Stimulated activated CD4-positive, alpha-beta T cell treated with anti-CD3 and anti-CD28 coated beads, Interleukin-2, amount 100 ng/mL, for 24 hours (primary cell): ENCODE measurements at regions not wholly inside any gene's neighbourhood (a gene's known extent, or its start where the extent isn't known, plus 50 kb on each side); places are given as distances from the start of the nearest gene placed in this dataset.
"Not testable (repeated sequence)": the region's sequence is repeated elsewhere in the genome, so short reads cannot be mapped to it uniquely, and the experiment has no call there.

Experiments used
- DNase-seq, 2 donors: peaks; one replicate each; pipeline ENCODE4 v3.0.0-alpha.2; 2020

- no peak for DNase-seq
Measured at GRCh38 chr2:147041121-147041494, 803.7 kb upstream of the ACVR2A start.

- no peak for DNase-seq
Measured at GRCh38 chr2:147040298-147041120, 804.3 kb upstream of the ACVR2A start.

DNA sequence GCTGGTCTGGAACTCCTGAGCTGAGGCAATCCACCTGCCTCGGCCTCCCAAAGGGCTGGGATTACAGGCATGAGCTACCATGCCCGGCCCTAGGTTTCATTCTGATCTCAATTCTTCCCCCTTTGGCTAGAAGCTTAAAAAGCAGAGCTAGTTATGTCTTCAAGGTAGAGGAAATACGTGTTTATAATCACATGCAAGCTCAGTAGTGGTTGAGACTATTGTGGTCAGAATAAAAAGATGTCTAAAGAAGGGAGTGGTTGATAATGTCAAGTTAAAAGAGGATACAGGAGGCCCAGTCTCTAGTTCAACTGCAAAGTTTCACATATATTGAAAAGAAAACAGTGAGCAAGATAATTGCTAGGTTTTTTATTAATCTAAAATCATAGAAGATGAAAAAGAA is 807.8 kb upstream of the ACVR2A start:
- DNase-seq: no peak

- DNase-seq: no peak
Measured at GRCh38 chr2:147033044-147033443, 811.8 kb upstream of the ACVR2A start.

DNA sequence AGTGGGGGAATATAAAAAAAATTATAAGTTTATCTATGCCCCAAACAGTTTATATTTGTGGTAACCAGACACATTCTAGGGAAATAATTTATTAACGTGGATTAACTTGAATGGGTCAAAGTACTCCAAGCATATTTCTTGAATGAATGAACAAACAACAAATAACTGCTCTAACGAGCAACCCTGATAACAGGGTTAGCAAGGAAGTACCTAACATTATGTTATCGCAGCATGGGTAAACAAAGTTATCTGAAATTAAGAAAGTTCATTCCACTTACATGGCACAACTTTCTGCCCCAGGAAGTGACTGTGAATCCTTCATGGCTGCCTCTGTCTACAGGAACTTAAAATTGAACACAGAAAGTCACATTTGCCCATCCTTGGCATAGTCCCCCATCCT is 812.9 kb upstream of the ACVR2A start:
- no peak for DNase-seq

DNA sequence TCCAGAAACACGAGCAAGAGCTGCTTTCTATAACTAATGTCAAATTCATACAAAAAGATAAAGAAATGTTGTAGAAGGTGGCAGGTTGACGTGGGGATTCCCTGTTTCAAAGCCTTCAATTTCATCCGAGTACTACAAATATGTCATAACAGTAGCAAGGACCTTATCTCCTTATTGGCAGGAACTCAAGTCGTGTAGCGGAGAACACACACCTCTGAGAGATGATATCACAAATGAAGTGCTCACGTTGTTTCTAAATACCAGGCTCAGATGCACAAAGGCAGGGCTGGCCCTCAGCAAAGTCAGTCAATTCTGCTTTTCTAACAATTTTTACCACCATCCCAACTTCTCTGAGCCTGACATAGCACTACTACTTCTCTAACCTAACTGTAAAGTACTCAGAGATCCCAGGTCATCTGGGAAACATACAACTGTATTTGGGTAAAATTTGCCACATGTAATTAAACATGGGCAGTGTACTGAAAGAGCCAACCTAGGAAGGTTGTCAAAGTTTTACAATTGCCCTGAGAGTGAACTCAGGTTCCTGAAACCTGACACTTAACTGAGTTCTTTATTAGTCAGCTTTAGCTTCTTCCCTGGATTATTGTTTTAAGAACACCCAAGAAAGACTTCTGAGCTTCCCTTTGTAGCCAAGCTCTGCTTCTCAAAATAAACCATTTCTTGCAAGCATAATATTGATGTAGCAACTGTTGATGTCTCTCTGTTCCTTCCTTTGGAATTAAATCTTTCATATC is 813.7 kb upstream of the ACVR2A start:
- DNase-seq: no peak

- no peak for DNase-seq
Measured at GRCh38 chr2:147027436-147027835, 817.4 kb upstream of the ACVR2A start.

- DNase-seq: no peak
Measured at GRCh38 chr2:147026664-147027295, 818.0 kb upstream of the ACVR2A start.

GRCh38 chr2:147025646-147026585 is 818.9 kb upstream of the ACVR2A start:
- no peak for DNase-seq

- no peak for DNase-seq
Measured at GRCh38 chr2:147019311-147019710, 825.5 kb upstream of the ACVR2A start.

- DNase-seq: no peak
Measured at GRCh38 chr2:147017951-147018645, 826.7 kb upstream of the ACVR2A start.

- DNase-seq: no peak
Measured at GRCh38 chr2:147016181-147016580, 828.6 kb upstream of the ACVR2A start.

GRCh38 chr2:147015591-147015990 is 829.2 kb upstream of the ACVR2A start:
- DNase-seq: no peak

GRCh38 chr2:147013696-147014392 is 831.0 kb upstream of the ACVR2A start:
- DNase-seq: no peak

DNA sequence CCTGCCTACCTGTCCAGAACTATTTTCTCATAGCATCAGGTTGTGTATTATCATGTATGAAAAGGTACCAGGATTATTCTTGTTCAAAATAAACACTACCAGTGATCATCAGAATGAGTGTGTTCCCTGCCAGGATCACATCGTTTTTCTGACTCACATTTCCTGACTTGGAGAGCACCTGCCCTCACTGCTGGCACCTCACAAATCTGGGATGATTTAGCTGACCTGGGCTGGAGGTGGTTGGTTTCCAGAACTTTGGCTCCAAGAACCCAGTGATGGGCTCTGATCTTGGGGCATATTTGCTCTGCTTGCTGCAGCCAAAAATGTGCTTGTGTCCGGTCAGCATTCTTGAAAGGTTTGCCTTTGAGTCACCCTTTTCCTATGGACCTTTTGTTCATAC is 836.3 kb upstream of the ACVR2A start:
- DNase-seq: no peak

DNA sequence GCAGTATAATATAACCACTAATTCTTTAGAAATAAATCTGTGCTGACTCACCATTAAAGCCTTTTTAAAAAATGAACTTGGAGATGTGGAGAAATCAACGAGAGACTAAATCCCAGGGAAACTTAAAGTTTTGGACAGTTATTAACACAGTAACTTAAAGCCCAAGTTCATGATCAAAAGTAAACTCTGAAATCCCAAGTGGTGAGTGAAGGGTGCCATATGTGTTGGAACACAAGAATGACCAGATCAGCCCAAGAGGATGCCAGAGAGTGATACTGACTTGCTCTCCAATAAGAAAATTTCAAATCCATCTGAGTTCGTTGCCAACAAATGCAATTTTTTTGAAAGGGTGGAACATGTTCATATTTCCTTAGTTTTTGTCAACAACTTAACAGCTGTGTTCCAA is 838.1 kb upstream of the ACVR2A start:
- DNase-seq: no peak

DNA sequence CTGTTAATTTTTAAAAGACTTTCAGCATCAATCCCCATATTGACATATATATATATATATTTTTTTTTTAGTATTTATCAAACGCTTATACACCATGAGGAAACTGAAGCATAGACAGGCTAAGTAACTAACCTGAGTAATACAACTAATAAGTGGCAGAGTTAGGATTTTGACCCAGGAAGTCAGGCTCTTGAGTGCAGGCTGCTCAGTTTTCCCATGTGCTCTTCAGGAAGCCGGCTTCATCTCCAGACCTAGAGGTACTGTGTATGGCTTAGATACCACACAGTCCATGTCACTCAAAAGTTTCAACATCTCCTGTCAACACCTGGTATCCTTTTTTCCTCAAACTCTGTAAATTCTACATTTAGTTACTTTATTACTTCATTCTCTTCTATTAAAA is 841.7 kb upstream of the ACVR2A start:
- no peak for DNase-seq

- DNase-seq: no peak
Measured at GRCh38 chr2:147002256-147002655, 842.6 kb upstream of the ACVR2A start.

GRCh38 chr2:147001061-147001460 is 843.8 kb upstream of the ACVR2A start:
- DNase-seq: no peak

DNA sequence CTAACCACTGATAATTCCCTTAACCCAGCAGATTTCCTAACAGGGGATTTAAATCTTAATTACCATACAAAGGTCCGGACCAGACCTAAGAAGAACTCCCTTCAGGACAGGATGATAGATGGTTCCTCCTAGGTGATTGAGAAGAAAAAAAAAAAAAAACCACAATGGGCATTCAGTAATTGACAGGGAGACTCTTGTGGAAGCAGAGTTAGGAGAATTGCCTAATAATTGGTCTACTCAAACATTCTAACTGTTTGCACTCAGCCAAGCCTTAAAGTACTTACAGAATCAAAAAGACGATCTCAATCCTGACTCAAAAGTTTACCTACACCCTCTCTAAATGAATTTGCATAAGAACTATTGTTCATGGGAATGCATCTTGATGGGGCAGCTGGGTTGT is 844.7 kb upstream of the ACVR2A start:
- not testable (repeated sequence) for DNase-seq

- DNase-seq: no peak
Measured at GRCh38 chr2:146997945-146998344, 846.9 kb upstream of the ACVR2A start.
